NCI-H1436 treated with DMSO at 0.1 percent for 48 hours (cell line): ENCODE measurements at regions not wholly inside any gene's neighbourhood (a gene's known extent, or its start where the extent isn't known, plus 50 kb on each side); places are given as distances from the start of the nearest gene placed in this dataset.

Experiments used
- DNase-seq: peaks from one replicate; lab custom pipeline; 2025; lab: John Stamatoyannopoulos, UW

DNA sequence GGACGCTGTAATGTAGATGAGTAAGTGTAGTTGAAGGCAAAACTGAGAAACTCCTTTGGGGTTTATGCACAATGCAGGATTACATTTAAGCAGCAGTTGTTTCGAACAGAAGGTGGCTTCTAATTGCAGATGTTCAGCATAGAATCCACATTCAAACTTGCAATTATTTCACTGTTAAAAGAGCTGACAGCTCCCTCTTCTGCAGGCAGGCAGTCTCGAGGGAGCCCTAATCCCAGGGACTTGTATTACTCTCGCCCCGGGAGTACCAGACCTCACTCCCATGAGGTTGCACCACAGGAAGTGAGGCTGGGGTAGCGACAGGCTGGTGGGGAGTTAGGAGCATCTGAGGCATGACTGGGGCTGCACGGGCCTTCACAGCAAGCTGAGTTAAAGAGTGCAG lies 484.3 kb upstream of the EEF2KMT start:
- DNase-seq, result no peak

DNA sequence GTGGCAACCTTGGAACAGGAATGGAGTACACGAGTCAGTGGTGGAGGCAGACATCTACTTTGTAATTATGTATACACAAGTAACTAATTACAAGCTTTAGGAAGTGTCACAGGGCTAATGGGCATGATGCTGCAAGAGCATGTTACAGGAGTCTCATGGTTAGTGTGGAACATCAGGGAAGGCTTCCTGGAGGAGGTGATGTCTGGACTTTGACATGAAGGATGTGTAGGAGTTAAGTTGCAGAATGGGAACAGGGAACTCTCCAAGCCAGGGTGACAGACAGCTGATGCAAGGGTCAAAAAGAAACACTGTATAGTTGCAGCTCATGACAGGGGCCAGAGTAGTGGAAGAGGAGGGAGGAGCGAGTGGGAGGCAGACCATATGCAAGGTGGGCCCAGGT lies 483.8 kb upstream of the EEF2KMT start:
- DNase-seq, result no peak

DNA sequence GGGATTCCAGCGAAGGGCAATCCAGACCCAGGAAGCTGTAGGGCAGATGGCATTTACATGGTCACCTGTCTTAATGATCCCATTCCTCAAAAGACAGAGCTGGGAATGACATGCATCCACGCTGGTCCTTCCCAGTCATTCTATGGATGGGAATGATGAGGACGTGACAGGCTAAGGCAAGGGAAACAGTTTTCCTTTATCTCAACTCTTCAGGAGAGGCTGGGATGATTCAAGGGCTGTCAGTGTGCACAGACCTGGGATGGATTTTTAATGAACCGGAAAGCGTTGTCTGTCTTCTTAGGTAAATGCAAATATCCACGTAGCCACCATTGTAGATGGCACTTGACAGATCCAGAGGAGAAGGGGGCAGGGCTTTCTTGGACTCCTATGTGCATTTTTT lies 483.2 kb upstream of the EEF2KMT start:
- no peak for DNase-seq

DNA sequence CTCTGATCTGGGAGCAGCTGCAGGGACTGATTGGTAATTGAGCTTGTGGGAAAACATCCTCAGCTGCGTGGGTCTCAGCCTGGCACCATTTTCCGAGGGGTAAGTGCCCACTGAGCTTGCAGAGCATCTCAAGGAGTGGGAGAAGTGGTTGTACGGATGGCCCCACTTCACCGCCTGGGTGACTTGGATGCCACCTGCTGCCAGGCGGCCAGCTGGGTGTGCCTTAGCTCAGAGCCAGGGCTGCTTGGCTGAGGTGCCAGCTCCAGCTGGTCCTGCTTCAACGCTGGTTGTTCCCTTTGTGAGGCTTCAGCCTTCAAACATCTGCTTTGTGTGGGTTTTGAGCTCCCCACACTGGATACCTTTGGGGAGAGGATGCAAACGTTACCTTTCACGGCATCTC lies 482.7 kb upstream of the EEF2KMT start:
- DNase-seq, result no peak

DNA sequence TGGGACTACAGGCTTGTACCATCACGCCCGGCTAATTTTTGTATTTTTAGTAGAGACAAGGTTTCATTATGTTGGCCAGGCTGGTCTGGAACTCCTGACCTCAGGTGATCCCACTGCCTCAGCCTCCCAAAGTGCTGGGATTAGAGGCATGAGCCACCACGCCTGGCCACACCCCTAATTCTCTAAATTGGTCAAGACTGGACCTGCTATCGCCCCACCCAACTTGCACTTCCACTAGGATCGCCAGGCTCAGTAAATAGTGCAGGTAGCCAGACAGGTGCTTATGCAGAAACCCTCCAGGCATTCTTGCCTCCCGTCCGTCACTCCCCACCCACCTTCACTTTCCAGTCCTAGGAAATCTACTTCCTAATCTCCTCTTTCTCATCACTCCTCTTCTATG lies 481.4 kb upstream of the EEF2KMT start:
- no peak for DNase-seq

DNA sequence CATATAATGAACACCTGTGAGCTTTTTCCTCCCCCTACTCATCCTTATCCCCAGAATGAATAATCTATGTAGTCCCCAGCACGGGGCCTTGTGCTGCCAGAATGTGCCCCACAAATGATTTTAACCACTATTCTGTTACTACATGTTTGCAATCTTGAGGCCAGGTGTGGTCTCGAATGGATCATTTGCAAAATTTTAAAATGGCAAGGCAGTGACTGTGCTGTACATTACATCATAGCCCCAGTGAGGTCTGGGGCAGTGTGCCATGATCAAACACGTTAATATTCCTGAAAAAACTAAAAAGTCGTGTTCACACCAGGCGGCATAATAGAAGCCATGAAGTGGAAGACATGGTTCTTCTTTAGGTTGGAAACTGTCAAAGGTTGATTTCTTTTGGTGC lies 479.9 kb upstream of the EEF2KMT start:
- no peak for DNase-seq

DNA sequence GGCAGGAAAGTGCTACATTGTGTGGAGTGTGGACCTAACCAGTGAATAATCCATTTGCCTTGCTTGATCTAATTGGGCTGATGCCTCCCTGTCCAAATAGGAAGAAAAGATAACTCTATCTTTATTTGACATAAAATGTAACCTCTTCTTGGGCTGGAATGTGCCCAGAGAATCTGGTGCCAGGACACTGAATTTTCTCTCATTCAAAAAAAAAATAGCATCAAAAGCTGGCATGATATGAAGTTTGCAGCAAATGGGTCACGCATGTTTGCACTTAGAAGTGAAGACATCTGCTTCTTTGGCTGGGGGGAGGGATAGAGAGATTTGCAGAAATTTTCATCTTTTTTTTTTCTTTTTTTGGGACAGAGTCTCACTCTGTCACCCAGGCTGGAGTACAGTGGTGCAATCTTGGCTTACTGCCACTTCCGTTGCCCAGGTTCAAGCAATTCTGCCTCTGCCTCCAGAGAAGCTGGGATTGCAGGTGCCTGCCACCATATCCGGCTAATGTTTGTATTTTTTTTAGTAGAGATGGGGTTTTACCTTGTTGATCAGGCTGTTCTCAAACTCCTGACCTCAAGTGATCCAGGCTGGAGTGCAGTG lies 478.2 kb upstream of the EEF2KMT start:
- no peak for DNase-seq

DNA sequence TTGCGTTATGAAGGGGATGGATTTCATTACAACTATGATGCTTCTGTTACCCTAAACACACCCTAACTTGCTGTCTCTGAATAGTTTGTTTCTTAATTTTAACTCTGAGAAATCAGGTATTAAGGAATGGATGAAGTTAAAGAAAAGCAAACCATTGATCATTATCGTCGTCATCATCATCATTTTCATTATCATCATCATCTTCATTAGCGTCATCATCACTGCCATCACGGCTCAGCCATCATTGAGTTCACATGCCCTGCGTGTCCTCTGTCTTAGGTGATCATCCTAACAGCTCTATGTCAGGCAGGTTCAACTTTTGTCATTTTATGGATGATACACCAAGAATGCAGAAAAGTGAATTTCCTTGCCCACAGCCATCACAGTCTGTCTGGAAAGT lies 477.5 kb upstream of the EEF2KMT start:
- no peak for DNase-seq

DNA sequence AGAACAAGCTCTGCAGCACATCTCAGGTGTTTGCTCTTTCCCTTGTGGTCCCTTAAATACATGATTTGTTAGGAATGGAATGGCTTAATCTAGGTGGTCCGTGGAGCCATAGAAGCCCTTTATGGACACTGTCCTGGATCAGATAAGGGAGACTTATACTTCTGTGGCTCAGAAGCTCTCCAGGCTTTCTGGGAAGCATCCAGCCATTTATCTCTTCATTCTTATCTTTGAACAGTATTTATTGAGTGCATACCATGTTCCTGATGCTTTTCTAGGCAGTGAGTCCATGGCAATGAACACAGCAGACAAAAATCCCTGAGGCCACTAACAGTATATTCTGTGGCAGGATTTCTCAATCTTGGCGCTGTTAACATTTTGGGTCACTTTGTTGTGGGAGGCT lies 474.5 kb upstream of the EEF2KMT start:
- no peak for DNase-seq

DNA sequence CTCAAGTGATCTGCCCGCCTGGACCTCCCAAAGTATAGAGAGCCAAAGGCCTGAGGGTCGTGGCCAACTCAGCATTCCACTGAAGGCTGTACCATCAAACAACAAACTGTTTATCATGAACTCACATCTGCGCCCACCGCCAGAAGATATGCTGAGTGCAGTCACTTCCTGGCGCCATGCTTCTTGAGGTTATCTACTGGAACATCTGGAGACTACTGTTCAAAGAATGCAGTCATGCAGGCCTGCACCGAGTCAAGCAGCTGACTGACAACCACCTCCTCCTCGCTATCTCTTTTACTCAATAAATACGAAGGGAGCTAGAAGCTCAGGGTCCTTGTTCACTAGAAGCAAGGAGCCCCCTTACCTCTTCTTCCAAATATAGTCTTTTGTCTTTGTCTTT lies 473.9 kb upstream of the EEF2KMT start:
- no peak for DNase-seq

DNA sequence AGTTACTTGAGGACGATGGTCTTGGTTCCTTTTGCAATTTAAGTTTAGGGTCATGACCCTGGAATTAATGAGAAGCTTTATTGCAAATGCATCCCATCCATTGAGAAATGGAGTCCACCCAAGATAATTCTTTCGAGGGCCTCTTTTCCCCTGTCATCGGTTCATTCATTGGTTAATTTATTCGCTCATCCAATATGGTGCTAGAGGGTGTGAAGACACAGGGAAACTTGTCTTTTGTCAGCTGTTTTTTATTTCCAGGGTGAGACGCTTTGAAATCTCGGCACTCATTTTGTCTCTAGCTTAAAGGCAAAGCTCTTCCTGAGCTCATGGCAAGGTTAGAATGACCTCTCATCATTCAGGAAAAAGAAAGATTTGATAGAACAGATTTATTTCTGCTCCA lies 464.2 kb upstream of the EEF2KMT start:
- DNase-seq, result no peak

DNA sequence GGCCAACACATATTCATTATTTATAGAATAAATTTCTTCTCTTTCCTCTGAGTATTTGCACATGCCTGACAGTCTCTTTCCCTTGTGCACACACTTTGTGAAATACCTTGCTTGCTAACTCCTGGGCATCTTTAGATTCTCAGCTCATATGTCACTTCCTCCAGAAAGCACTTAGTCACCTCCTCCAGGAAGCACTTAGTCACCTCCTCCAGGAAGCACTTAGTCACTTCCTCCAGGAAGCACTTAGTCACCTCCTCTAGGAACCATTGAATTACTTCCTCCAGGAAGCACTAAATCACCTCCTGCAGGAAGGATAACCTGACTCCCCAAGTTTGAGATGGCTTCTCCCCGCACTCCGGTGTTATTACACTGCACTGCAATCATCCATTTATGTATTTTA lies 462.5 kb upstream of the EEF2KMT start:
- no peak for DNase-seq

DNA sequence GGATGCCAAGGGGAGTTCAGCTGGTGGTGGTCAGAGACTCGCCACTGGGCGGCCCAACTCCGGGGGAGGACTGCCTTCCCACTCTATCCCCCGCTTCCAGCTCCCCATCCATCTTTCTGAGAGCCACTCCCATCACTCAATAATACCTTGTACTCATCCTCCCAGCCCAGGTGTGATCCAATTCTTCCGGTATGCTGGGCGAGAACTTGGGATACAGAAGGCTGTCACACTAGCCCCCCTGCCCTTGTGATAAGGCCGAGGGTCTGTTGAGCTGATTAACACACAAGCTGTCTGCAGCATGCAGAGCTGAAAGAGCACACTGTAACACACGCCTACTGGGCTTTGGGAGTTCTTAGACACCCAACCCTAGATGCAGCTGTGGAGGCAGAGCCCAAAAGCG lies 460.4 kb upstream of the EEF2KMT start:
- DNase-seq, result no peak

DNA sequence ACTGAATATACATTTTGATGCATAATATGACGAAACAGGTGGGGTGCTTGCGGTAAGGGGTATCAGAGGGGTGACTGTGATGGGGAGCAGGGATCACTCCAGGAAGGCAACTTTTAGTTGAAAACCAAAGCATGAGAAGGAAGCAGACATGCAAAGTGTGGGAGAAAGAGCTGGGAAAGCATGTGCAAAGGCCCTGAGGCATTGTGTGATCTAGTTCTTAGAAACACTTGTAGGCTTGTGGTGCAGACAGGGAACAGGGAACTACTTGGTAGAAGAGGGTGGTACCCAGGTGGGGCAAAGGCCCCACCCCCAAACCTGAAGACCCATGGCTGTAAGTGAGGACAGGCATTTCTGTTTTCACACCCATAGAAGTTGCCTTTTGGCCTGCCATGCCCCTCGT lies 459.9 kb upstream of the EEF2KMT start:
- DNase-seq, result no peak

DNA sequence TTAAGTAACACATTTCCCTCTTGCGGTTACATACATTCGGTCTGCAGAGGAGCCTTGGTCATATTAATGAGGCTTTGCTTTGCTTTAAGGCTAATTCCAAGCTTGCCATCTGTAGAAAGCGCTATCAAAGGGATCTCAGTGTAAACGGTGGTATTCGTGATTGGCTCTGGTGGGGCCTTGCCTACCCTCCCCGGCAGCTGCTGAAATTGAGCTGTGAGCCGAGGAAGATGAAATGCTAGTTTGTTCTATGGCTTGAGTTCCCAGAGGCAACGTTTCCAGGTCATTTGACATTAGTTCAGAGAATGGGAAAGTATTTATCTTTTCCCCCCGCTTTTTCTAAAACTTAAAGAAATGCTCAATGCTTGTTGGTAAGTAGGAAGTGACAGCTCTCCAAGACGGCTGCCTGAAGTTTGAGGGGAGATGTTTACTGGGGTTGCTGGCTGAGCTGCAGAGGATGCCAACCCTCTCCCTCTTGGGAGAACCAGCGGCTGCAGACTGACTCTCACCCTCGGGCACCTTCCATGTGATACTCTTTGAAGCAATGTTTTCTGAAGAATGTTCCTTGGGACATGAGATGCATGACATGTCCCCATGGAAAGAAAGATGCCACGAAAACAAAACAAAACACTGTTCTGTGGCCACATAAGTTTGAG lies 458.7 kb upstream of the EEF2KMT start:
- DNase-seq, result no peak

DNA sequence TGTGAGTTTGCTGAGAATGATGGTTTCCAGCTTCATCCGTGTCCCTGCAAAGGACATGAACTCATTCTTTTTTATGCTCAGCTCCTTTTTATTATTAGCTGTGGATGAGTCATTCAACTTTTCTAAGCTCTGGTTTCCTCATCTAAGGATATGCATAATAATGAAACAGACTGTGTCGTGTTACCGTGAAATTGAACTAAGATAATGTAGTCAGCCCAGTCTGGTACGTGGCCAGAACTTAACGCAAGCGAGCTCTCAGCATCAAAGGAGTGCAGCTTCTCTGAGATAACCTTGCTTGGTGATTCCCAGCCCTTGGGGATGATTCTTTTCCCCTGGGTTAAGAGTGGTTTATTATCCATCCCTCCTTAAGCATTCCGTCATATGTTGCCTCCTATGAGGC lies 454.3 kb upstream of the EEF2KMT start:
- no peak for DNase-seq

DNA sequence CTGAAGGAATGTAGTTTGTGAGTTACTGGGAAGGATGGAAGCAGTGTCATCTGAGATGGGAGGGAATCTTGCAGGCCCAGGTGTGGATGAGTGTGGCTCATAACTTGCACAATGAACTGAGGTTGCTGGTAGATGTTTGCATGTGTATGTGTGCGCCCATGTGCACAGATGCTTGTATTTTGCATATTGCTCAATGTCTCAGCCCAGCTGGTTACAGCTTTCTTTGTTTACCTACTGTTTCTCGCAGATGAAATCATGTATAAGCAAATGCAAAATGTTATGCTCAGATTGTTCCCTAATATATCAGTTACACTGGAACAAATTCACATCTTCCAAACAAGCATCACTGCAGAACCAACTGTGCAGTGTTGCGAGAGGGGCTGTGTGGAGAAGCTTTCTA lies 452.2 kb upstream of the EEF2KMT start:
- no peak for DNase-seq

DNA sequence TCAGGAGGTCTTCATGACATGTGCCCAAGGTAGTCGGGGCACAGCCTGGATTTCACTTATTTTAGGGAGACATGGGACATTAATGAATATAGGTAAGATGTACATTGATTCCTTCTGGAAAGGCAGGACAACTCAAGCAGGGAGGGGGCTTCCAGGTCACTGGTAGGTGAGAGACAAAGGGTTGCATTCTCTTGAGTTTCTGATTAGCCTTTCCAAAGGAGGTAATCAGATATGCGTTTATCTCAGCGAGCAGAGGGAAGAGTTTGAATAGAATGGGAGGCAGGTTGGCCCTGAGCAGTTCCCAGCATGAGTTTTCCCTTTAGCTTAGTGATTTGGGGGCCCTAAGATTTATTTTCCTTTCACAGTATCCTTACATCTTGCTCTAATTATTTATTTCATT lies 443.8 kb upstream of the EEF2KMT start:
- DNase-seq, result no peak

DNA sequence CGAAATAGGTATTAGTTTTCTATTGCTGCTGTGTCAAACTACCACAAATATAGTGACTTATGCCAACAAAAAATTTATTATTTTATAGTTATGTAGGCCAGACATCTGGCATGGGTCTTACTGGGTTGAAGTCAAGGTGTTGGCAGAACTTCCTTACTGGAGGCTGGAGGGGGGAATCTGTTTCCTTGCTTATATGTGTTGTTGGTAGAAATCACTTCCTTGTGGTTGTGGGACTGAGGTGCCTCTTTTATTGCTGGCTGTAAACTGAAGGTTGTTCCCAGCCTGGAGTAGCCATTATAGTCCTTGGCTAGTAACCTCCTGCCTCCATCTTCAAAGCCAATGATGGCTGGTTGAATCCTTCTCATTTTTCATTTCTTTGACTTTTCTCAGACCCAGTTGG lies 439.8 kb upstream of the EEF2KMT start:
- DNase-seq, result no peak

DNA sequence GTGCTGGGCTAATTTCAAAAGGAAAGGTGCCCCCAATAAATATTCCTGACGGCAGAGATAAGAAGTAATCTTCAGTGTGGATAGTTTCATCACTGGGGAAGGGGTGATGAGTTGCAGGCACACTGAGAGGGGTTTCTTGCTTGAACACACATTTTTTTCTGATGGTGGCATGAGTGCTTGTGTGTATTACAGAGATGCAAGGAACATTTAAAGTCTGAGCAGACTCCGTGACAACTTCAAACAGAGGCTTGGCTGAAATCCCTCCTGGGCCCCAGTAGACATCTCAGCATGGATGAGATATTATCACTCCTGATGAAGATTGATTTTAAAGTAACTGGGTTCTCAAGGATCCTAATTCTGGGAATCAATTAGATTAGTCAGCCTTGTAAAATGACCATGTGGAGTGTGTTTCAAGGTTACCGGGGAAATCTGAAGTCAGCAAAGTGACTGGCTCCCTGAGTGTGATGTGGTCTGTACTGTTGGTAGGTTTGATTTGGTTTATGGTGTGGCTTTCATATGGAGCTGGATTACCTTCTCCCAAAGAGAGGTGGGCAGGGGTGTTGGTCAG lies 435.8 kb upstream of the EEF2KMT start:
- DNase-seq, result no peak

DNA sequence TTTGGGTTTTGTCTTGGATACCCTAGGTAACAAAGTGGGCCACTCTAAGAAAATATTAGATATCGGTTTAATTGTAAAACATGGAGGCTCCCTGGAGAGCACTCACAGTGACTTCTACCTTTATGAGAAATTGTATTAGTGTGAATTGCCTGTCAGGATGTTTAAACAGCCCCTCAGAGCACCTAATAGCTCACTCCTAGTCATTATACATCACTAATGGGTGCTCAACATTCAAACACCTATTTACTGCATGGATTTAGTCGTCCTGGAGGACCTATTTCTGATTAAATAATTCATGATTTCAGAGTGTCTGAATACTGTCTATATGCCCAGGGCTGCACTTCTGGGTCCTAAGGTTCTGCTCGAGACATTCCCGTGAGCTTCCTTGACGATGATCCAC lies 430.2 kb upstream of the EEF2KMT start:
- DNase-seq, result no peak

DNA sequence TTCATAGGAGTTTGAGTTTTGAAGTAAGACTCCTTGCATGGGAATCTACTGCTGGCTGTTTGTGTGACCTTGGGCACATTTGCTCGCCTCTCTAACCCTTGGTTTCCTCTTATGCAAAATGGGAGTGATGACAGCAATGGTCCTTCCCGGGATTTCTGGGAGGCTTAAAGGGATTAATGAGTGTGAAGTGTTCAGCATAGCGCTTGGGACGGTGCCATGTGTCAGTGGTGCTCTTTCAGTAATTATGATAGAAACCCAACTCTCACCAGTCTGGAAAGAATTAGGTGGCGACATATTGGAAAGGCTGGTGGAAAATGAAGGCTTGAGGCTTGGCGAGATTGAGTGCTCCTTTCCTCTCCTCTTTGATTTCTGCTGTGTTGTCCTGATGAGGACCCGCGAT lies 429.2 kb upstream of the EEF2KMT start:
- no peak for DNase-seq

DNA sequence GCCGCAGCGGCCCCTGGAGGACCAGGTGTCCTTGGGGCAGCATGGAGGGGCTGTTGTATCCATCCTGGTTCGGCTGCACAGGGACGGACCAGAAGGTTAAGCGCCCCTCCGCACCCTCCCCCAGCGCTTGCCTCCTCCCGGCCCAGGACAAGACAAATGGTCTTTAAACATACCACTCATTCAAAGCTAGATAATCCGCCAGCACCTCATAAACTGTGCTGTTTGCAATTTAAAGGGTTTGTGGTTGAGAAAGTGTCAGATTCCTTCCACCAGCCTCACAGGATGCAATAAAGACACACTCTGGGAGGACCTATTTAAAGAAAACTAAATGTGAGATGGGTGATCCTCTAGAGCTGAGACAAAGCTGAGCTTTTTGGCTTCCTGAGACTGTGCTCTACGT lies 426.2 kb upstream of the EEF2KMT start:
- no peak for DNase-seq

DNA sequence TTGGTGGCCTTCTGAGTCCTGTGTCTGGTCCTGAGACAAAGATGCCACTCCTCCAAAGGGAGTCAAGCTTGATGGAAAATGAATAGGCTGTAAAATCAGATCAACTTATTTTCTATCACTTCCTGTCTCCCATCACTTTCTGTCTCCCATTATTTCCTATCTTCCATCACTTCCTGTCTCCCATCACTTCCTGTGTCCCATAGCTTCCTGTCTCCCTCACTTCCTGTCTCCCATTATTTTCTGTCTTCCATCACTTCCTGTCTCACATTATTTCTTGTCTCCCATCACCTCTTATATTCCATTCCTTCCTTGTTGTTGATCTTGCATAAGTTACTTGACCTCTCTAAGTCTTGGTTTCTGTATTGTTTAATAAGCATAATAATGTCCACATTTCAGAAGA lies 418.5 kb upstream of the EEF2KMT start:
- DNase-seq, result no peak
